HEK293 (cell line): ENCODE measurements at regions not wholly inside any gene's neighbourhood (a gene's known extent, or its start where the extent isn't known, plus 50 kb on each side); places are given as distances from the start of the nearest gene placed in this dataset.

ENCODE experiments used
- CTCF ChIA-PET: fragments of 350-600 bp; formaldehyde crosslinking; extraction: SDS; loops from one replicate; lab custom pipeline; 2021; ENCODE audit warnings: antibody characterized with exemption; lab: Yijun Ruan, JAX
- POLR2A ChIA-PET: fragments of 300-600 bp; formaldehyde crosslinking; extraction: SDS; loops from one replicate; lab custom pipeline; 2020; ENCODE audit warnings: antibody characterized with exemption, inconsistent platforms; lab: Yijun Ruan, JAX
- H3K27ac ChIP-seq: fragments of 200-500 bp; sonication (Bioruptor generic); 2 replicates; pipeline ENCODE4 v1.5.1; 2014; ENCODE audit warnings: low read depth, low read length, control low read depth, inconsistent platforms; ENCODE audit errors: extremely low read depth
- H3K36me3 ChIP-seq, 2 experiments: fragments of 200-500 bp in 1 of 2; sonication (Bioruptor generic) in 1 of 2; 1 replicate in 1 of 2; 2 replicates in 1 of 2; pipeline ENCODE4 v1.5.1; 2014 to 2017; ENCODE audit warnings: inconsistent platforms in 2 of 2, low read length in 2 of 2; ENCODE audit not compliant: control insufficient read depth in 2 of 2, insufficient read depth in 1 of 2
- H3K4me1 ChIP-seq: fragments of 200-500 bp; sonication (Bioruptor generic); 2 replicates; pipeline ENCODE4 v1.5.1; 2014; ENCODE audit warnings: mild to moderate bottlenecking, low read length, inconsistent platforms; ENCODE audit not compliant: control insufficient read depth, insufficient read depth
- H3K4me3 ChIP-seq: 2 replicates; pipeline ENCODE4 v1.5.1; 2011; ENCODE audit warnings: low read depth, mild to moderate bottlenecking, control low read depth, low read length, moderate library complexity
- H3K9me3 ChIP-seq: fragments of 200-500 bp; sonication (Bioruptor generic); 2 replicates; pipeline ENCODE4 v1.5.1; 2014; ENCODE audit warnings: low read depth, low read length, inconsistent platforms; ENCODE audit not compliant: control insufficient read depth, insufficient read depth
- BCL6B ChIP-seq: fragments of 450-650 bp; formaldehyde crosslinking; IDR thresholded peaks from 2 replicates; pipeline ENCODE4 v1.5.1; 2017; ENCODE audit warnings: missing biosample characterization, missing genetic modification characterization
- EGR2 ChIP-seq: fragments of 450-650 bp; formaldehyde crosslinking; IDR thresholded peaks from 2 replicates; pipeline ENCODE4 v1.5.1; 2016; ENCODE audit warnings: low read depth, missing biosample characterization, missing genetic modification characterization
- ELK4 ChIP-seq: IDR thresholded peaks from 2 replicates; pipeline ENCODE4 v1.6.1; 2011; ENCODE audit warnings: mild to moderate bottlenecking, low read depth, low read length, borderline replicate concordance
- FEZF1 ChIP-seq: fragments of 450-650 bp; formaldehyde crosslinking; IDR thresholded peaks from 2 replicates; pipeline ENCODE4 v1.5.1; 2016; ENCODE audit warnings: missing biosample characterization, missing genetic modification characterization
- GLI4 ChIP-seq: fragments of 450-650 bp; formaldehyde crosslinking; IDR thresholded peaks from 2 replicates; pipeline ENCODE4 v1.5.1; 2016; ENCODE audit warnings: missing biosample characterization, missing genetic modification characterization
- HOXC10 ChIP-seq: sonication (generic); formaldehyde crosslinking; IDR thresholded peaks from 2 replicates; pipeline ENCODE4 v1.8.1; 2023; ENCODE audit warnings: mild to moderate bottlenecking, missing genetic modification reagents
- KLF8 ChIP-seq: fragments of 450-650 bp; formaldehyde crosslinking; IDR thresholded peaks from 2 replicates; pipeline ENCODE4 v1.5.1; 2016; ENCODE audit warnings: missing biosample characterization, missing genetic modification characterization
- MZF1 ChIP-seq: fragments of 450-650 bp; formaldehyde crosslinking; IDR thresholded peaks from 2 replicates; pipeline ENCODE4 v1.5.1; 2017; ENCODE audit warnings: missing biosample characterization, missing genetic modification characterization, borderline replicate concordance
- OVOL3 ChIP-seq: fragments of 450-650 bp; formaldehyde crosslinking; IDR thresholded peaks from 2 replicates; pipeline ENCODE4 v1.5.1; 2016; ENCODE audit warnings: missing biosample characterization, missing genetic modification characterization
- YY1 ChIP-seq: fragments of 450-650 bp; formaldehyde crosslinking; IDR thresholded peaks from 2 replicates; pipeline ENCODE4 v1.5.1; 2018; ENCODE audit warnings: missing biosample characterization, missing genetic modification characterization
- ZBTB1 ChIP-seq: fragments of 450-650 bp; formaldehyde crosslinking; IDR thresholded peaks from 2 replicates; pipeline ENCODE4 v1.5.1; 2016; ENCODE audit warnings: missing biosample characterization, missing genetic modification characterization
- ZBTB21 ChIP-seq: fragments of 450-650 bp; formaldehyde crosslinking; IDR thresholded peaks from 2 replicates; pipeline ENCODE4 v1.5.1; 2017; ENCODE audit warnings: missing biosample characterization, missing genetic modification characterization
- ZBTB48 ChIP-seq: fragments of 450-650 bp; formaldehyde crosslinking; IDR thresholded peaks from 2 replicates; pipeline ENCODE4 v1.5.1; 2016; ENCODE audit warnings: missing biosample characterization, missing genetic modification characterization
- ZBTB8A ChIP-seq: fragments of 450-650 bp; formaldehyde crosslinking; IDR thresholded peaks from 2 replicates; pipeline ENCODE4 v1.5.1; 2016; ENCODE audit warnings: missing biosample characterization, missing genetic modification characterization
- ZNF132 ChIP-seq: fragments of 450-650 bp; formaldehyde crosslinking; IDR thresholded peaks from 2 replicates; pipeline ENCODE4 v1.5.1; 2017; ENCODE audit warnings: missing biosample characterization, missing genetic modification characterization, borderline replicate concordance
- ZNF16 ChIP-seq: fragments of 450-650 bp; formaldehyde crosslinking; IDR thresholded peaks from 2 replicates; pipeline ENCODE4 v1.5.1; 2016; ENCODE audit warnings: low read depth, missing biosample characterization, missing genetic modification characterization
- ZNF169 ChIP-seq: fragments of 450-650 bp; formaldehyde crosslinking; IDR thresholded peaks from 2 replicates; pipeline ENCODE4 v1.5.1; 2016; ENCODE audit warnings: missing biosample characterization, missing genetic modification characterization
- ZNF354C ChIP-seq: fragments of 450-650 bp; formaldehyde crosslinking; IDR thresholded peaks from 2 replicates; pipeline ENCODE4 v1.5.1; 2016; ENCODE audit warnings: missing biosample characterization, missing genetic modification characterization, low read depth, borderline replicate concordance
- ZNF404 ChIP-seq: fragments of 450-650 bp; formaldehyde crosslinking; IDR thresholded peaks from 2 replicates; pipeline ENCODE4 v1.5.1; 2017; ENCODE audit warnings: missing biosample characterization, missing genetic modification characterization
- ZNF416 ChIP-seq: fragments of 450-650 bp; formaldehyde crosslinking; IDR thresholded peaks from 2 replicates; pipeline ENCODE4 v1.5.1; 2016; ENCODE audit warnings: missing biosample characterization, missing genetic modification characterization
- ZNF473 ChIP-seq: fragments of 450-650 bp; formaldehyde crosslinking; IDR thresholded peaks from 2 replicates; pipeline ENCODE4 v1.5.1; 2017; ENCODE audit warnings: missing biosample characterization, missing genetic modification characterization
- ZNF510 ChIP-seq: fragments of 450-650 bp; formaldehyde crosslinking; IDR thresholded peaks from 2 replicates; pipeline ENCODE4 v1.5.1; 2018; ENCODE audit warnings: mild to moderate bottlenecking, missing genetic modification characterization, missing biosample characterization; ENCODE audit not compliant: insufficient replicate concordance
- ZNF561 ChIP-seq: fragments of 450-650 bp; IDR thresholded peaks from 2 replicates; pipeline ENCODE4 v1.5.1; 2018; ENCODE audit warnings: missing biosample characterization, missing genetic modification characterization, borderline replicate concordance
- ZNF596 ChIP-seq: fragments of 450-650 bp; IDR thresholded peaks from 2 replicates; pipeline ENCODE4 v1.5.0; 2018; ENCODE audit warnings: missing biosample characterization, mild to moderate bottlenecking, missing genetic modification characterization, moderate library complexity
- ZNF654 ChIP-seq: fragments of 450-650 bp; formaldehyde crosslinking; IDR thresholded peaks from 2 replicates; pipeline ENCODE4 v1.5.1; 2016; ENCODE audit warnings: low read depth, missing biosample characterization, missing genetic modification characterization
- ZNF664 ChIP-seq: fragments of 450-650 bp; formaldehyde crosslinking; IDR thresholded peaks from 2 replicates; pipeline ENCODE4 v1.5.1; 2016; ENCODE audit warnings: missing biosample characterization, missing genetic modification characterization
- ZSCAN30 ChIP-seq: fragments of 450-650 bp; IDR thresholded peaks from 2 replicates; pipeline ENCODE4 v1.5.1; 2018; ENCODE audit warnings: missing biosample characterization, mild to moderate bottlenecking, missing genetic modification characterization, moderate library complexity
- TF ChIP-seq, protein P1 (sequence below): fragments of 450-650 bp; formaldehyde crosslinking; IDR thresholded peaks from 2 replicates; pipeline ENCODE4 v1.5.1; 2016; ENCODE audit warnings: missing biosample characterization, missing genetic modification characterization
- TF ChIP-seq, protein P2 (sequence below): fragments of 450-650 bp; formaldehyde crosslinking; IDR thresholded peaks from 2 replicates; pipeline ENCODE4 v1.5.1; 2016; ENCODE audit warnings: missing biosample characterization, missing genetic modification characterization
- TF ChIP-seq, protein P3 (sequence below): fragments of 450-650 bp; formaldehyde crosslinking; IDR thresholded peaks from 2 replicates; pipeline ENCODE4 v1.5.1; 2016; ENCODE audit warnings: missing biosample characterization, missing genetic modification characterization
- TF ChIP-seq, protein P4 (sequence below): sonication (generic); formaldehyde crosslinking; IDR thresholded peaks from 2 replicates; pipeline ENCODE4 v1.8.1; 2022; ENCODE audit warnings: mild to moderate bottlenecking, moderate library complexity, missing genetic modification reagents

GRCh38 chr17:33940769-33941370, 314.2 kb upstream of the CCL2 start:
- TF ChIP-seq ELK4 (no peak), GLI4 (tag by site-specific recombination) (no peak), ZNF16 (tag by site-specific recombination) (no peak), ZNF510 (tag by site-specific recombination) (no peak), FEZF1 (tag by site-specific recombination) (no peak), ZNF473 (tag by site-specific recombination) (no peak), ZNF169 (tag by site-specific recombination) (no peak), BCL6B (tag by site-specific recombination) (no peak), ZNF664 (no peak), HOXC10 (no peak), ZNF132 (tag by site-specific recombination) (no peak), ZBTB1 (tag by site-specific recombination) (no peak), ZNF416 (tag by site-specific recombination) (no peak), OVOL3 (tag by site-specific recombination) (no peak), ZNF654 (tag by site-specific recombination) (no peak), ZNF404 (no peak), ZNF561 (tag by site-specific recombination) (no peak)
- TF ChIP-seq, protein P1, sequence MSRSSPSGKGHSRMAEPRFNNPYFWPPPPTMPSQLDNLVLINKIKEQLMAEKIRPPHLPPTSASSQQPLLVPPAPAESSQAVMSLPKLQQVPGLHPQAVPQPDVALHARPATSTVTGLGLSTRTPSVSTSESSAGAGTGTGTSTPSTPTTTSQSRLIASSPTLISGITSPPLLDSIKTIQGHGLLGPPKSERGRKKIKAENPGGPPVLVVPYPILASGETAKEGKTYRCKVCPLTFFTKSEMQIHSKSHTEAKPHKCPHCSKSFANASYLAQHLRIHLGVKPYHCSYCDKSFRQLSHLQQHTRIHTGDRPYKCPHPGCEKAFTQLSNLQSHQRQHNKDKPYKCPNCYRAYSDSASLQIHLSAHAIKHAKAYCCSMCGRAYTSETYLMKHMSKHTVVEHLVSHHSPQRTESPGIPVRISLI (tag by site-specific recombination) = no peak
- TF ChIP-seq, protein P2, sequence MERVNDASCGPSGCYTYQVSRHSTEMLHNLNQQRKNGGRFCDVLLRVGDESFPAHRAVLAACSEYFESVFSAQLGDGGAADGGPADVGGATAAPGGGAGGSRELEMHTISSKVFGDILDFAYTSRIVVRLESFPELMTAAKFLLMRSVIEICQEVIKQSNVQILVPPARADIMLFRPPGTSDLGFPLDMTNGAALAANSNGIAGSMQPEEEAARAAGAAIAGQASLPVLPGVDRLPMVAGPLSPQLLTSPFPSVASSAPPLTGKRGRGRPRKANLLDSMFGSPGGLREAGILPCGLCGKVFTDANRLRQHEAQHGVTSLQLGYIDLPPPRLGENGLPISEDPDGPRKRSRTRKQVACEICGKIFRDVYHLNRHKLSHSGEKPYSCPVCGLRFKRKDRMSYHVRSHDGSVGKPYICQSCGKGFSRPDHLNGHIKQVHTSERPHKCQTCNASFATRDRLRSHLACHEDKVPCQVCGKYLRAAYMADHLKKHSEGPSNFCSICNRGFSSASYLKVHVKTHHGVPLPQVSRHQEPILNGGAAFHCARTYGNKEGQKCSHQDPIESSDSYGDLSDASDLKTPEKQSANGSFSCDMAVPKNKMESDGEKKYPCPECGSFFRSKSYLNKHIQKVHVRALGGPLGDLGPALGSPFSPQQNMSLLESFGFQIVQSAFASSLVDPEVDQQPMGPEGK (tag by site-specific recombination) = no peak
- no peaks in the 10 kb centered on the region for H3K36me3 ChIP-seq
- peaks cover 9% of the 10 kb centered on the region for H3K4me1 ChIP-seq
- ChIA-PET POLR2A (no interaction called here), CTCF (interaction anchor here (0.8 to 1.0 kb wide), 2 partner anchors 12 to 223 kb away, joined by 4 to 5 read pairs; no protein-coding TSS in a partner anchor)
- no peaks in the 10 kb centered on the region for H3K9me3 ChIP-seq
- H3K27ac ChIP-seq = no peak overlapping the region
- no peak overlapping the region for H3K4me3 ChIP-seq

DNA sequence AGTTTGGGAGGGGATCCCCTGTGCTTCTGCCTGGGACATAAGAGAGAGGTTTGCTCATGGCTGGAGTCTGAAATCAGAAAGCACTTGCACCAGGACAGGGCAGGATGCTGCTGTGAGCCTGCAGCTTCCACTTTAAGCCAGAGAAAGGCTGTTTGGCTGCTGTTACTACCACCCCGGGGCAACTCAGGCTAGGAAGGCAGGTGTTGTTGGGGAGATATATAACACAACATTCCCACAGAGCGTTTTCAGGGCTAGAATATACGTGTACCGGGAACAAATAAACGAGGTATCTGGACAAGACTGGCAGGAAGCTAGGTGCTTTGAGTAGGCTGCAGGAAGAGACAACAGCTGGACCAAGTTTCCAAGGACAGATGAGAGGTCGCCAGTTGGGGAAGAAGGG, 313.3 kb upstream of the CCL2 start:
- Histone ChIP-seq H3K36me3 (no peaks in the 10 kb centered on the region), H3K4me1 (peaks cover 9% of the 10 kb centered on the region), H3K9me3 (no peaks in the 10 kb centered on the region), H3K27ac (no peak overlapping the region), H3K4me3 (no peak overlapping the region)
- CTCF ChIA-PET = interaction anchor here (0.6 to 1.2 kb wide), 2 partner anchors 205 to 1128 kb away, joined by 3 read pairs; no protein-coding TSS in a partner anchor
- POLR2A ChIA-PET = no interaction called here
- TF ChIP-seq ZNF16 (tag by site-specific recombination) (no peak), MZF1 (no peak), ZNF354C (tag by site-specific recombination) (no peak), ZNF596 (no peak), ZBTB21 (no peak), ZBTB8A (tag by site-specific recombination) (no peak), ZBTB48 (tag by site-specific recombination) (no peak), ZSCAN30 (tag by site-specific recombination) (no peak), KLF8 (tag by site-specific recombination) (no peak), EGR2 (tag by site-specific recombination) (no peak), YY1 (tag by site-specific recombination) (no peak)
- TF ChIP-seq, protein P3, sequence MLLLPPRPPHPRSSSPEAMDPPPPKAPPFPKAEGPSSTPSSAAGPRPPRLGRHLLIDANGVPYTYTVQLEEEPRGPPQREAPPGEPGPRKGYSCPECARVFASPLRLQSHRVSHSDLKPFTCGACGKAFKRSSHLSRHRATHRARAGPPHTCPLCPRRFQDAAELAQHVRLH (tag by site-specific recombination) = no peak
- TF ChIP-seq, protein P4, sequence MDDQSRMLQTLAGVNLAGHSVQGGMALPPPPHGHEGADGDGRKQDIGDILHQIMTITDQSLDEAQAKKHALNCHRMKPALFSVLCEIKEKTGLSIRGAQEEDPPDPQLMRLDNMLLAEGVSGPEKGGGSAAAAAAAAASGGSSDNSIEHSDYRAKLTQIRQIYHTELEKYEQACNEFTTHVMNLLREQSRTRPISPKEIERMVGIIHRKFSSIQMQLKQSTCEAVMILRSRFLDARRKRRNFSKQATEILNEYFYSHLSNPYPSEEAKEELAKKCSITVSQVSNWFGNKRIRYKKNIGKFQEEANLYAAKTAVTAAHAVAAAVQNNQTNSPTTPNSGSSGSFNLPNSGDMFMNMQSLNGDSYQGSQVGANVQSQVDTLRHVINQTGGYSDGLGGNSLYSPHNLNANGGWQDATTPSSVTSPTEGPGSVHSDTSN (CRISPR knock-in tag) = no peak
